PC-3 (cell line): ENCODE measurements at regions not wholly inside any gene's neighbourhood (a gene's known extent, or its start where the extent isn't known, plus 50 kb on each side); places are given as distances from the start of the nearest gene placed in this dataset.

ENCODE experiments used
- EZH2 ChIP-seq: fragments of 300-600 bp; sonication (generic); IDR thresholded peaks from one replicate; pipeline ENCODE4 v1.6.1; 2017; ENCODE audit warnings: antibody characterized with exemption, mild to moderate bottlenecking, low read length; ENCODE audit not compliant: unreplicated experiment
- TF ChIP-seq, protein P1 (sequence below): fragments of 300-600 bp; sonication (generic); conservative IDR thresholded peaks from 2 replicates; pipeline ENCODE4 v1.5.1; 2017; ENCODE audit warnings: antibody characterized with exemption, low read depth, mild to moderate bottlenecking, low read length

- TF ChIP-seq, protein P1, sequence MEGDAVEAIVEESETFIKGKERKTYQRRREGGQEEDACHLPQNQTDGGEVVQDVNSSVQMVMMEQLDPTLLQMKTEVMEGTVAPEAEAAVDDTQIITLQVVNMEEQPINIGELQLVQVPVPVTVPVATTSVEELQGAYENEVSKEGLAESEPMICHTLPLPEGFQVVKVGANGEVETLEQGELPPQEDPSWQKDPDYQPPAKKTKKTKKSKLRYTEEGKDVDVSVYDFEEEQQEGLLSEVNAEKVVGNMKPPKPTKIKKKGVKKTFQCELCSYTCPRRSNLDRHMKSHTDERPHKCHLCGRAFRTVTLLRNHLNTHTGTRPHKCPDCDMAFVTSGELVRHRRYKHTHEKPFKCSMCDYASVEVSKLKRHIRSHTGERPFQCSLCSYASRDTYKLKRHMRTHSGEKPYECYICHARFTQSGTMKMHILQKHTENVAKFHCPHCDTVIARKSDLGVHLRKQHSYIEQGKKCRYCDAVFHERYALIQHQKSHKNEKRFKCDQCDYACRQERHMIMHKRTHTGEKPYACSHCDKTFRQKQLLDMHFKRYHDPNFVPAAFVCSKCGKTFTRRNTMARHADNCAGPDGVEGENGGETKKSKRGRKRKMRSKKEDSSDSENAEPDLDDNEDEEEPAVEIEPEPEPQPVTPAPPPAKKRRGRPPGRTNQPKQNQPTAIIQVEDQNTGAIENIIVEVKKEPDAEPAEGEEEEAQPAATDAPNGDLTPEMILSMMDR: no peak
- TF ChIP-seq EZH2: no peak
Measured at GRCh38 chr2:118225666-118226065, 137.4 kb downstream of the INSIG2 start.
